Stimulated activated CD4-positive, alpha-beta T cell treated with anti-CD3 and anti-CD28 coated beads, Interleukin-15, amount 100 ng/mL, for 1 hour (primary cell): ENCODE measurements at regions not wholly inside any gene's neighbourhood (a gene's known extent, or its start where the extent isn't known, plus 50 kb on each side); places are given as distances from the start of the nearest gene placed in this dataset.
"Not testable (repeated sequence)": the region's sequence is repeated elsewhere in the genome, so short reads cannot be mapped to it uniquely, and the experiment has no call there.

Experiments
- DNase-seq, 2 donors: peaks; one replicate each; pipeline ENCODE4 v3.0.0-alpha.2; 2020; ENCODE audit warnings: low read depth in 1 of 2, low spot score in 1 of 2

DNA sequence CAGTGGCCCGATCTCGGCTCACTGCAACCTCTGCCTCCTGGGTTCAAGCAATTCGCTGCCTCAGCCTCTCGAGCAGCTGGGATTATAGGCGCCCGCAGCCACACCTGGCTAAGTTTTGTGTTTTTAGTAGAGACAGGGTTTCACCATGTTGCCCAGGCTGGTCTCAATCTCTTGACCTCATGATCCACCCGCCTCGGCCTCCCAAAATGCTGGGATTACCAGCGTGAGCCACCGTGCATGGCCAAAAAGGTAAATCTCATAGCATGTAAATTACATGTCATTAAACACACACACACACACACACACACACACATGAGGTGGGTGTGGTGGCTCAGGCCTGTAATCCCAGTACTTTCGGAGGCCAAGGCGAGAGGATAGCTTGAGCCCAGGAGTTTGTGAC lies 53.7 kb upstream of the SEPTIN5 start:
- DNase-seq = not testable (repeated sequence)

DNA sequence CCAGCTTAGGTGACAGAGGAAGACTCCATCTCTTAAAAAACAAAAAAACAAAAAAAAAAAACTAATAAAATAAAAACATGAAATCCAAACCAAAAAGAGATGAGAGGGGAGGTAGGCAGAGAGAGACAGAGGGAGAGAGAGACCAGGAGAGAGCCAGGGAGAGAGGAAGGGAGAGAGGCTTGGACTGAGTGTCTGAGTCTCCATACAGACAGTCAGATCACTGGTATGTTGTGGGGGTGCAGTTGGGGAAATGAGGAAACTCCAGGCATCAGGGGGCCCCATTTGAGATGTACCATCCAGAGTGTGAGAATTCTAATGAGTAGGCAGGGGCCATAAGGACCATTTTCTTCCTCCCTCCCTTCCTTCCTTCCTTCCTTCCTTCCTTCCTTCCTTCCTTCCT lies 53.1 kb upstream of the SEPTIN5 start:
- DNase-seq = no peak

DNA sequence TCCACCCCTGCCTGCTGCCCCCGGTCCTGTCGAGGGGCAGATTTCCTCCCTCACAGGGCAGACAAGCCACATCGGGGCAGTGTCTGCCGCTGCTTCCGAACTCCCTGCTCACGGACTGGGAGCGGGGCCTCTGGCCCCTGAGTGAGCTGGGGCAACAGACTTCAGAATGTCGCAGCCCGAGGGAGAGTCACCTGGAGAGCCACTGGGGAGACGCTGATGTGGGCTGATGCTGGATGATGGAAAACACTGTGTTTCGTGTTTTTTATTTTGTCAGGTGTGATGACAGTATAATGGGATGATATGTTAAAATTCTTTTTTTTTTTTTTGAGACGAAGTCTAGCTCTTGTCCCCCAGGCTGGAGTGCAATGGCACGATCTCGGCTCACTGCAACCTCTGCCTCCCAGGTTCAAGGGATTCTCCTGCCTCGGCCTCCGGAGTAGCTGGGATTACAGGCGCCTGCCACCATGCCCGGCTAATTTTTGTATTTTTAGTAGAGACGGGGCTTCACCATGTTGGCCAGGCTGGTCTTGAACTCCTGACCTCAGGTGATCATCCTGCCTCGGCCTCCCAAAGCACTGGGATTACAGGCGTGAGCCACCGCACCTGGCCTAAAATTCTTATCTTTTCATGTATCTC lies 52.1 kb upstream of the SEPTIN5 start:
- not testable (repeated sequence) for DNase-seq

DNA sequence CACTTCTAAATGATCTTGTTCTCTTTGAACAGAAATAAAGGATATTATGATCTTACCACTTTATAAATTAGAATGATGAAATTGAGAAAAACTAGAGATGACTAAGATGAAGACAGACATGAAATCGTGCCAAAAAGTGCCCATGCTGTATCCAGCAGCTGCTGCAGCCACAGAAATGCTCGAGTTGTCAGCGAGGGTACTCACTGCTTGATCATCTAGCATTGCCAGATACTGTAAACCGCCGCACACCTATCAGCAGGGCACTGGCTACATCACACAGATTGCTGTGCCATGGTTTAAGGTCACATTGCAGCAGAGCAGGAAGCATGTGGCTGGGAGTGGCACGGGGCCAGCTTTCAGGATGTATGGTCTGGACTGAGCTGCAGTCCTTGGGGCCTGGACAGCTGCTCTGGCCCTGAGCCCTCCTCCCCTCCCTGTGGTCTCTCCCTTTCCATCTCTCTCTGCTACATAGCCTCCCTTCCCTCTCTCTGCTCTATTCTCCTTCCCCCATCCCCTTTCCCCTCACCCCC lies 51.0 kb upstream of the SEPTIN5 start:
- DNase-seq = no peak

DNA sequence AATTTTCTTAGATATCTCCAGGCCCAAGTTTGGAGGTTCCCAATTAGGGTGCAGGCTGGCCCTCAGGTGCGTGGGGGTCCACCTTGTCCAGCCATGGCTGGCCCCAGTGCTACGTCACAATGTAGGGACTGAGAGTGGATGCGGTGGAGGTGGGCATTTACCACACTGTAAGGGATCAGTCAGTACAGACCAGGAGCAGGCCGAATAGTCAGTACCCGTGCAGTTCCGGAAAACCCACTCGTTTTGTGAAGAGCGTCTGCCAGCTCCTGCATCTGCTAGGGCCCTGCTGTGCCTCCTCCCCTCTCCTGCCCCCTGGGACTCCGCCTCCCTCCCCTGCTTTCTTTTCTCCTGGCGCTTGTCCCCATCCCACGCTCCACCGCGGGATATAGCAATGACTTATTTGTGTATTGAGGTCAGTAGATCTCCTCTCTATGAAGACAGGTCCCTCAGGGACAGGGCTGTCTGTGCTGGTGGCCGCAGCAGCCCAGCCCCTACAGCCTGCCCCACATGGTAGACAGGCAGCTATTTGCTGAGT lies 50.4 kb upstream of the SEPTIN5 start:
- DNase-seq = no peak

DNA sequence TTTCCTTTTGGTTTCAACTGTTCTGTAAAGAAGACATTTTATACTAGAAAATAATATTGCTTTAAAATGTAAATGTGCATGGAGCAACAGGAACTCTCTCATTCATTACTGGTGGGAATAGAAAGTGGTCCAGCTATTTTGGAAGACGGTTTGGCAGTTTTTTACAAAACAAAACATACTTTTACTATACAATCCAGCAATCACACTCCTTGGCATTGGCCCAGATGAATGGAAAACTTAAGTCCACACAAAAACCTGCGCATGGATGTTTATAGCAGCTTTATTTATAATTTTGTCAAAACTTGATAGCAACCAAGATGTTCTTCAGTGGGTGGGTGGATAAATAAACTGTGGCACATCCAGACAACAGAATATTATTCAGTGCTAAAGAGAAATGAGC lies 49.9 kb upstream of the SEPTIN5 start:
- DNase-seq = no peak
